SU-DHL-6 (cell line): ENCODE measurements at regions not wholly inside any gene's neighbourhood (a gene's known extent, or its start where the extent isn't known, plus 50 kb on each side); places are given as distances from the start of the nearest gene placed in this dataset.

Experiments
- CTCF ChIP-seq: fragments of 200-600 bp; sonication (generic); IDR thresholded peaks from one replicate; pipeline ENCODE4 v1.5.1; 2017; ENCODE audit warnings: antibody characterized with exemption, mild to moderate bottlenecking, low read length, moderate library complexity; ENCODE audit not compliant: insufficient read depth, poor library complexity, severe bottlenecking
- EZH2phosphoT487 ChIP-seq: fragments of 200-600 bp; sonication (generic), shearing (Covaris generic); conservative IDR thresholded peaks from 2 replicates; pipeline ENCODE4 v1.6.1; 2018; ENCODE audit warnings: mild to moderate bottlenecking, antibody characterized with exemption, low read length, moderate library complexity, mixed read lengths

GRCh38 chr12:84542289-84542688 is 370.3 kb downstream of the SLC6A15 start:
- TF ChIP-seq CTCF (no peak), EZH2phosphoT487 (no peak)
